HepG2 (cell line): ENCODE measurements at regions not wholly inside any gene's neighbourhood (a gene's known extent, or its start where the extent isn't known, plus 50 kb on each side); places are given as distances from the start of the nearest gene placed in this dataset.

Experiments used
- ATAC-seq: fragments of 200-7000 bp; cut with Tn5 transposase; 3 replicates; pipeline ENCODE4 v1.9.1; 2020; ENCODE audit warnings: mild to moderate bottlenecking, moderate library complexity
- BruUV-seq: library from RNA; stranded (reverse); fragments of 400-500 nt; replicated peaks from 2 replicates; lab custom pipeline; 2021; lab: Mats Ljungman, UMichigan
- CTCF ChIA-PET: fragments of 300-600 bp; formaldehyde crosslinking; extraction: SDS; loops from one replicate; lab custom pipeline; 2021; ENCODE audit warnings: low total read pairs, inconsistent platforms, low intra/inter-chr PET ratio; lab: Yijun Ruan, JAX
- POLR2A ChIA-PET: fragments of 350-600 bp; sonication (Branson Sonifier 250); formaldehyde crosslinking; loops from one replicate; lab custom pipeline; 2020; ENCODE audit warnings: antibody characterized with exemption, inconsistent platforms; lab: Yijun Ruan, JAX
- DNase-seq: peaks from one replicate; pipeline ENCODE4 v3.0.0-alpha.2; 2015; ENCODE audit warnings: low spot score
- FAIRE-seq: peaks from 3 replicates; lab custom pipeline; 2011; peaks lifted over from hg19 to GRCh38; lab: Jason Lieb, UNC
- H2AFZ ChIP-seq: one replicate; pipeline ENCODE4 v1.6.1; 2011; ENCODE audit warnings: low read length, inconsistent platforms
- H3K27ac ChIP-seq: fragments of 300-600 bp; 3 replicates; pipeline ENCODE4 v1.8.0; 2011; ENCODE audit warnings: mixed run types, mild to moderate bottlenecking, mixed read lengths, low read length, inconsistent platforms; ENCODE audit not compliant: insufficient read depth; ENCODE audit errors: extremely low read length
- H3K27me3 ChIP-seq, 2 experiments: fragments of 200-600 bp in 1 of 2; 2 replicates in 1 of 2; 3 replicates in 1 of 2; pipeline versions ENCODE4 v1.6.0 to v1.8.0; 2011; ENCODE audit warnings: low read length in 2 of 2, mild to moderate bottlenecking in 2 of 2, moderate library complexity in 2 of 2, inconsistent platforms in 1 of 2; ENCODE audit not compliant: insufficient read depth in 2 of 2, control insufficient read depth in 1 of 2
- H3K36me3 ChIP-seq, 2 experiments: fragments of 200-600 bp in 1 of 2; replicated peaks in 1 of 2; 2 replicates in 1 of 2; 3 replicates in 1 of 2; pipeline versions ENCODE4 v1.5.1 to v1.8.0; 2011; ENCODE audit warnings: low read length in 2 of 2, inconsistent platforms in 1 of 2; ENCODE audit not compliant: insufficient read depth in 2 of 2, control insufficient read depth in 1 of 2
- H3K4me1 ChIP-seq: 2 replicates; pipeline ENCODE4 v1.5.1; 2012; ENCODE audit warnings: low read length, inconsistent platforms; ENCODE audit not compliant: insufficient read depth
- H3K4me2 ChIP-seq: 2 replicates; pipeline ENCODE4 v1.6.0; 2011; ENCODE audit warnings: low read depth, low read length, inconsistent platforms
- H3K4me3 ChIP-seq, 3 experiments: fragments of 200-600 bp in 1 of 3; sonication (generic), shearing (Covaris generic) in 1 of 3; replicated peaks in 1 of 3; 2 replicates each; pipeline ENCODE4 v1.5.1; 2011 to 2016; ENCODE audit warnings: low read length in 3 of 3, inconsistent platforms in 2 of 3, low read depth in 2 of 3, mild to moderate bottlenecking in 2 of 3, control low read depth in 1 of 3, mixed read lengths in 1 of 3; ENCODE audit not compliant: insufficient read depth in 1 of 3
- H3K79me2 ChIP-seq: one replicate; pipeline ENCODE4 v1.6.1; 2011; ENCODE audit warnings: low read length, inconsistent platforms; ENCODE audit not compliant: insufficient read depth
- H3K9ac ChIP-seq: 2 replicates; pipeline ENCODE4 v1.6.0; 2011; ENCODE audit warnings: mild to moderate bottlenecking, low read depth, low read length, inconsistent platforms; ENCODE audit not compliant: insufficient read depth
- H3K9me3 ChIP-seq: 2 replicates; pipeline ENCODE4 v1.5.1; 2012; ENCODE audit warnings: mild to moderate bottlenecking, low read length
- H4K20me1 ChIP-seq: 2 replicates; pipeline ENCODE4 v1.6.0; 2011; ENCODE audit warnings: inconsistent platforms, mild to moderate bottlenecking, low read length, moderate library complexity; ENCODE audit not compliant: insufficient read depth
- GFI1 ChIP-seq: sonication (generic); formaldehyde crosslinking; IDR thresholded peaks from 2 replicates; pipeline ENCODE4 v1.5.0; 2020; ENCODE audit warnings: missing genetic modification reagents, mild to moderate bottlenecking, borderline replicate concordance
- HHEX ChIP-seq: IDR thresholded peaks from 2 replicates; pipeline ENCODE4 v1.6.1; 2016; ENCODE audit warnings: control low read depth
- KLF6 ChIP-seq: IDR thresholded peaks from 2 replicates; pipeline ENCODE4 v1.8.0; 2016; ENCODE audit warnings: missing biosample characterization, missing genetic modification reagents
- NRL ChIP-seq: sonication (generic); formaldehyde crosslinking; IDR thresholded peaks from 2 replicates; pipeline ENCODE4 v1.5.0; 2020; ENCODE audit warnings: missing genetic modification reagents, mild to moderate bottlenecking, moderate library complexity, borderline replicate concordance
- RELA ChIP-seq: sonication (generic); formaldehyde crosslinking; IDR thresholded peaks from 2 replicates; pipeline ENCODE4 v1.4.0; 2020; ENCODE audit warnings: missing genetic modification reagents
- SMAD3 ChIP-seq: sonication (generic); formaldehyde crosslinking; IDR thresholded peaks from 2 replicates; pipeline ENCODE4 v1.4.0; 2020; ENCODE audit warnings: missing genetic modification reagents
- SNAI1 ChIP-seq: sonication (generic); formaldehyde crosslinking; IDR thresholded peaks from 2 replicates; pipeline ENCODE4 v1.5.0; 2020; ENCODE audit warnings: mild to moderate bottlenecking, missing genetic modification reagents, borderline replicate concordance
- SRSF1 ChIP-seq: fragments of 200-400 bp; formaldehyde crosslinking; optimal IDR thresholded peaks from 2 replicates; pipeline ENCODE3; 2017; ENCODE audit warnings: mild to moderate bottlenecking, low read depth, low read length, moderate library complexity
- TMF1 ChIP-seq: sonication (generic); formaldehyde crosslinking; IDR thresholded peaks from 2 replicates; pipeline ENCODE4 v1.8.1; 2022; ENCODE audit warnings: low read depth, missing genetic modification reagents
- YEATS4 ChIP-seq: sonication (generic); formaldehyde crosslinking; IDR thresholded peaks from 2 replicates; pipeline ENCODE4 v1.4.0; 2020; ENCODE audit warnings: missing genetic modification reagents, borderline replicate concordance
- ZBTB42 ChIP-seq: sonication (generic); formaldehyde crosslinking; IDR thresholded peaks from 2 replicates; pipeline ENCODE4 v1.5.0; 2020; ENCODE audit warnings: mild to moderate bottlenecking, missing genetic modification reagents
- ZNF121 ChIP-seq: sonication (generic); formaldehyde crosslinking; IDR thresholded peaks from 2 replicates; pipeline ENCODE4 v1.5.0; 2020; ENCODE audit warnings: mild to moderate bottlenecking, missing genetic modification reagents
- ZNF160 ChIP-seq: sonication (generic); formaldehyde crosslinking; IDR thresholded peaks from 2 replicates; pipeline ENCODE4 v1.8.0; 2022; ENCODE audit warnings: mild to moderate bottlenecking, inconsistent platforms, missing genetic modification reagents
- ZNF619 ChIP-seq: sonication (generic); formaldehyde crosslinking; IDR thresholded peaks from 2 replicates; pipeline ENCODE4 v1.4.0; 2020; ENCODE audit warnings: mild to moderate bottlenecking, missing genetic modification reagents
- ZNF746 ChIP-seq: sonication (generic); formaldehyde crosslinking; IDR thresholded peaks from 2 replicates; pipeline ENCODE4 v1.8.0; 2022; ENCODE audit warnings: mild to moderate bottlenecking, missing genetic modification reagents
- WGBS: methylation state at CpG from one replicate; pipeline ENCODE4 v1.1.6; 2017; ENCODE audit warnings: low lambda C conversion rate; 5-methylcytosine and 5-hydroxymethylcytosine counted together
- in situ Hi-C: cut with HindIII; loops from 2 replicates; pipeline ENCODE4 v1.10.0; 2017; ENCODE audit warnings: low pct_unique_long_range_greater_than_20kb; ENCODE audit not compliant: extremely low pct_ligation_motif_present
- intact Hi-C: fragments of 100-400 bp; cut with micrococcal nuclease; formaldehyde crosslinking; loops from one replicate; pipeline ENCODE4 v1.10.0; 2022; ENCODE audit not compliant: unreplicated experiment
- TF ChIP-seq, protein P1 (sequence below): IDR thresholded peaks from 2 replicates; pipeline ENCODE4 v1.6.1; 2016
- TF ChIP-seq, protein P2 (sequence below): fragments of 450-650 bp; IDR thresholded peaks from 2 replicates; pipeline ENCODE4 v1.6.1; 2016
- TF ChIP-seq, protein P3 (sequence below), 2 experiments: sonication (generic) in 1 of 2; formaldehyde crosslinking in 1 of 2; IDR thresholded peaks; 2 replicates each; pipeline versions ENCODE4 v1.4.0 to v1.6.1; 2018 to 2020; ENCODE audit warnings: missing genetic modification reagents in 2 of 2, borderline replicate concordance in 1 of 2, low read depth in 1 of 2, mild to moderate bottlenecking in 1 of 2, missing biosample characterization in 1 of 2
- TF ChIP-seq, protein P4 (sequence below), 2 experiments: fragments of 450-650 bp in 1 of 2; sonication (generic) in 1 of 2; formaldehyde crosslinking; IDR thresholded peaks; 2 replicates each; pipeline versions ENCODE4 v1.5.0 to v1.8.0; 2020 to 2022; ENCODE audit warnings: mild to moderate bottlenecking in 1 of 2, missing genetic modification reagents in 1 of 2

DNA sequence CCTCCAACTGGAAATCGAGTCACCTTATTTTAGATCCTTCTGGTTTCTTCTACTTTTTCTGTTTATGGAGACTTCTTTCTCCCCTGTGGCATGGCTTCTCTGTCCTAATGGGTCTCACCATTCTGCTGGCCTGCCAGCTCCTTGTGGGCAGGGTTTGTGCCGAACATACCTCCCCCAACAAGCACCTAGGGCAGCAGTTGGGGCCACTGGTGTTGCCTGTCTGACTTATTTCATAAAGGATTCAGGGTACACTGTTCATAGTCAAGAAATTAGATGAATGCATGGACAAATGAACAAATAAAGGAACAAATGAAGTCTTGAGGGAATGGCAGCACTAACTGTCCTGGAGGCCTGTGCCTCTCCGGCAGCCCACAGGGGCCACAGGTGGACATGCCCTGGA, 55.6 kb upstream of the DOCK1 start:
- Histone ChIP-seq H3K9me3 (no peaks in the 10 kb centered on the region), H3K4me3 (no peak overlapping the region), H3K36me3 (no peaks in the 10 kb centered on the region), H2AFZ (no peak overlapping the region), H3K79me2 (no peaks in the 10 kb centered on the region), H4K20me1 (no peaks in the 10 kb centered on the region), H3K27me3 (peaks cover 2 to 33% of the 10 kb centered on the region in 2 experiments; a peak in 4 of 5 replicates), H3K9ac (no peak overlapping the region), H3K4me2 (no peak overlapping the region), H3K27ac (no peak overlapping the region), H3K4me1 (no peaks in the 10 kb centered on the region)
- ChIA-PET POLR2A (no interaction called here), CTCF (no interaction called here)
- in situ Hi-C loops (no loop called here), intact Hi-C loops (no loop called here)
- ATAC-seq, result no peak
- 33% methylated on average over 3 of the region's 3 CpGs for WGBS
- TF ChIP-seq TMF1 (CRISPR knock-in tag) (no peak), YEATS4 (CRISPR knock-in tag) (no peak), NRL (CRISPR knock-in tag) (no peak), ZNF746 (no peak), ZNF121 (CRISPR knock-in tag) (no peak), SMAD3 (CRISPR knock-in tag) (no peak), ZBTB42 (CRISPR knock-in tag) (no peak), SNAI1 (no peak), RELA (no peak), KLF6 (no peak), ZNF619 (CRISPR knock-in tag) (no peak), SRSF1 (no peak), GFI1 (CRISPR knock-in tag) (no peak), ZNF160 (CRISPR knock-in tag) (no peak), HHEX (CRISPR knock-in tag) (no peak)
- TF ChIP-seq, protein P1, sequence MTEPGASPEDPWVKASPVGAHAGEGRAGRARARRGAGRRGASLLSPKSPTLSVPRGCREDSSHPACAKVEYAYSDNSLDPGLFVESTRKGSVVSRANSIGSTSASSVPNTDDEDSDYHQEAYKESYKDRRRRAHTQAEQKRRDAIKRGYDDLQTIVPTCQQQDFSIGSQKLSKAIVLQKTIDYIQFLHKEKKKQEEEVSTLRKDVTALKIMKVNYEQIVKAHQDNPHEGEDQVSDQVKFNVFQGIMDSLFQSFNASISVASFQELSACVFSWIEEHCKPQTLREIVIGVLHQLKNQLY (CRISPR knock-in tag), result no peak
- TF ChIP-seq, protein P2, sequence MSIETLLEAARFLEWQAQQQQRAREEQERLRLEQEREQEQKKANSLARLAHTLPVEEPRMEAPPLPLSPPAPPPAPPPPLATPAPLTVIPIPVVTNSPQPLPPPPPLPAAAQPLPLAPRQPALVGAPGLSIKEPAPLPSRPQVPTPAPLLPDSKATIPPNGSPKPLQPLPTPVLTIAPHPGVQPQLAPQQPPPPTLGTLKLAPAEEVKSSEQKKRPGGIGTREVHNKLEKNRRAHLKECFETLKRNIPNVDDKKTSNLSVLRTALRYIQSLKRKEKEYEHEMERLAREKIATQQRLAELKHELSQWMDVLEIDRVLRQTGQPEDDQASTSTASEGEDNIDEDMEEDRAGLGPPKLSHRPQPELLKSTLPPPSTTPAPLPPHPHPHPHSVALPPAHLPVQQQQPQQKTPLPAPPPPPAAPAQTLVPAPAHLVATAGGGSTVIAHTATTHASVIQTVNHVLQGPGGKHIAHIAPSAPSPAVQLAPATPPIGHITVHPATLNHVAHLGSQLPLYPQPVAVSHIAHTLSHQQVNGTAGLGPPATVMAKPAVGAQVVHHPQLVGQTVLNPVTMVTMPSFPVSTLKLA, result no peak
- TF ChIP-seq, protein P3, sequence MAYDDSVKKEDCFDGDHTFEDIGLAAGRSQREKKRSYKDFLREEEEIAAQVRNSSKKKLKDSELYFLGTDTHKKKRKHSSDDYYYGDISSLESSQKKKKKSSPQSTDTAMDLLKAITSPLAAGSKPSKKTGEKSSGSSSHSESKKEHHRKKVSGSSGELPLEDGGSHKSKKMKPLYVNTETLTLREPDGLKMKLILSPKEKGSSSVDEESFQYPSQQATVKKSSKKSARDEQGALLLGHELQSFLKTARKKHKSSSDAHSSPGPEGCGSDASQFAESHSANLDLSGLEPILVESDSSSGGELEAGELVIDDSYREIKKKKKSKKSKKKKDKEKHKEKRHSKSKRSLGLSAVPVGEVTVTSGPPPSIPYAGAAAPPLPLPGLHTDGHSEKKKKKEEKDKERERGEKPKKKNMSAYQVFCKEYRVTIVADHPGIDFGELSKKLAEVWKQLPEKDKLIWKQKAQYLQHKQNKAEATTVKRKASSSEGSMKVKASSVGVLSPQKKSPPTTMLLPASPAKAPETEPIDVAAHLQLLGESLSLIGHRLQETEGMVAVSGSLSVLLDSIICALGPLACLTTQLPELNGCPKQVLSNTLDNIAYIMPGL (CRISPR knock-in tag; IDR thresholded peaks at IDR 0.05; ENCODE audit: borderline replicate concordance in 1 of 2, low read depth in 1 of 2), result no peak
- TF ChIP-seq, protein P4, sequence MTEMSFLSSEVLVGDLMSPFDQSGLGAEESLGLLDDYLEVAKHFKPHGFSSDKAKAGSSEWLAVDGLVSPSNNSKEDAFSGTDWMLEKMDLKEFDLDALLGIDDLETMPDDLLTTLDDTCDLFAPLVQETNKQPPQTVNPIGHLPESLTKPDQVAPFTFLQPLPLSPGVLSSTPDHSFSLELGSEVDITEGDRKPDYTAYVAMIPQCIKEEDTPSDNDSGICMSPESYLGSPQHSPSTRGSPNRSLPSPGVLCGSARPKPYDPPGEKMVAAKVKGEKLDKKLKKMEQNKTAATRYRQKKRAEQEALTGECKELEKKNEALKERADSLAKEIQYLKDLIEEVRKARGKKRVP (CRISPR knock-in tag; IDR thresholded peaks at IDR 0.05), result no peak
- no peak for FAIRE-seq
- no peak for DNase-seq
- no TSS peak for BruUV-seq
